ENCODE measurements at regions not wholly inside any gene's neighbourhood (a gene's known extent, or its start where the extent isn't known, plus 50 kb on each side); places are given as distances from the start of the nearest gene placed in this dataset.
"Not testable (repeated sequence)": the region's sequence is repeated elsewhere in the genome, so short reads cannot be mapped to it uniquely, and the experiment has no call there.

GRCh38 chr10:65793738-65794425, 1132.0 kb upstream of the LRRTM3 start:
- no peak for ATAC-seq
- H3K9me3 Mint-ChIP-seq: peaks cover 10% of the 10 kb centered on the region in 2 donors
- no peak for DNase-seq (ENCODE audit: low spot score in 2 of 2)
- no peaks in the 10 kb centered on the region for H3K36me3 Mint-ChIP-seq
- no peak overlapping the region for H3K27ac Mint-ChIP-seq

- ATAC-seq; H3K36me3 Mint-ChIP-seq; DNase-seq (ENCODE audit: low spot score in 2 of 2); H3K27ac Mint-ChIP-seq: not testable (repeated sequence)
- H3K9me3 Mint-ChIP-seq: peaks cover 14 to 15% of the 10 kb centered on the region in 2 donors
Observed at GRCh38 chr10:65794861-65795260, 1131.0 kb upstream of the LRRTM3 start.

DNA sequence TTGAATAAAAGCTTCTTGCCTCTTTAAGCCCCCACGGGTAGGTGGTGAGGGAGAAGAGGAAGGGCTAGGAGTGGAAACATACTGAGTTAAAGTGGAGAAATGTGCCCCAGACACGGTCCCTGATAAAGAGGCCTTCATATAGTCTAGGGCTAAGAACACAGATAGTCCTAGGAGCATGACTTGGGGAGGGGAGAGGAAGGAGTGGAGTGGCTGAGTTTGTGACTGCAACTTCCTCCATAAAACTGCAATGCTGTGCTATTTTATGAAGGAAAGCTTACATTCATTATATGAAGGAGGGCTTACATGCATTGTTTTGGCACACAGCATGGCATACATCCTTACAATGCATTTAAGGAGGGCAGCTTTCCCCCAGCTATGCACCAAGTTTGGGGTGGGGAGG, 1129.4 kb upstream of the LRRTM3 start:
- Mint-ChIP-seq H3K27ac (no peak overlapping the region), H3K36me3 (no peaks in the 10 kb centered on the region), H3K9me3 (peaks cover 14 to 15% of the 10 kb centered on the region in 2 donors)
- no peak for DNase-seq (ENCODE audit: low spot score in 2 of 2)
- ATAC-seq: no peak

DNA sequence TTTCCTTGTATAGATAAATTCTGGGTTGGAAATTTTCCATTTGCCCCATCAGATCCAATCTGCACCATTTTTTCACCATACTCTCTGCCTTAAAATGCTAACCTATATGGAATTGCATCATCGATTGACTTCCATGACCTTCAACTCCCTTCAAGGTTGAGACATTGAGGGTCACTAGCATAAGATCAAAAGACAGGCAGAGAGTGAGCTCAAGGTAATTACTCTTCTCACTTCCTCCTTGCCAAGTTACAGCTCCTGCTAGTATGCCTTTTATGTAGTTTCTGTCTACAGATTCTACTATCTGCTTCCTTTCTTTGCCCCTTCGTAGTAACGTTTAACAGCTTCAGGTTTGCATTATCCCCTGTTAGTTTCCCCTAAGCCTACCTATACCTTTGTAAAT, 1127.7 kb upstream of the LRRTM3 start:
- no peak overlapping the region for H3K27ac Mint-ChIP-seq
- H3K9me3 Mint-ChIP-seq: peaks cover 17 to 18% of the 10 kb centered on the region in 2 donors
- ATAC-seq: no peak
- DNase-seq (ENCODE audit: low spot score in 2 of 2): no peak
- no peaks in the 10 kb centered on the region for H3K36me3 Mint-ChIP-seq

DNA sequence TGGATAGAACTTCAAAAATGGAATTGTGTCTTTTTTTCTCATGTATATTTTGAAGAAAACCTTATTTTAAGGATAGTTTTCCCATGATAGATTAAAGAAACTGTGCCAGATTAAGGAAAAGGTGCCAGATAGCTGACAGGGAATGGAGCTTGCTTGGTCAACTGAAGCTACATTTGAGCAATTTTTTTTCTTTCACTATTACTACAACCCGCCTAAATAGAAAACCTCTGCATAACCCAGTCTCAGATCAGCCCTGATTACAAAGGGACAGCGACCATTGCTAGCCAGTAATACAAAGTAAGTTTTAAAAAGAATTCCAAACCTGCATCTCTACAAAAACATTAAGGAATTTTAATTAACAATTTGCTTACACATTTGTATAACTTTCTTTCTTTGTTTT, 1123.4 kb upstream of the LRRTM3 start:
- peaks cover 13 to 18% of the 10 kb centered on the region in 2 donors for H3K9me3 Mint-ChIP-seq
- no peak for ATAC-seq
- DNase-seq (ENCODE audit: low spot score in 2 of 2): no peak
- no peak overlapping the region for H3K27ac Mint-ChIP-seq
- no peaks in the 10 kb centered on the region for H3K36me3 Mint-ChIP-seq

GRCh38 chr10:65805511-65805910, 1120.3 kb upstream of the LRRTM3 start:
- ATAC-seq (no peak), DNase-seq (ENCODE audit: low spot score in 2 of 2) (no peak)
- Mint-ChIP-seq H3K9me3 (peaks cover 6 to 9% of the 10 kb centered on the region in 2 donors), H3K36me3 (no peaks in the 10 kb centered on the region), H3K27ac (no peak overlapping the region)

GRCh38 chr10:65805993-65806392, 1119.8 kb upstream of the LRRTM3 start:
- ATAC-seq (no peak), DNase-seq (ENCODE audit: low spot score in 2 of 2) (no peak)
- peaks cover 6 to 9% of the 10 kb centered on the region in 2 donors for H3K9me3 Mint-ChIP-seq
- H3K36me3 Mint-ChIP-seq: no peaks in the 10 kb centered on the region
- H3K27ac Mint-ChIP-seq: no peak overlapping the region

GRCh38 chr10:65808687-65809333, 1117.0 kb upstream of the LRRTM3 start:
- Mint-ChIP-seq H3K36me3 (no peaks in the 10 kb centered on the region), H3K27ac (no peak overlapping the region), H3K9me3 (peaks cover 3 to 5% of the 10 kb centered on the region in 2 donors)
- ATAC-seq (no peak), DNase-seq (ENCODE audit: low spot score in 2 of 2) (no peak)

- Mint-ChIP-seq H3K9me3 (peaks cover 3 to 10% of the 10 kb centered on the region in 2 donors), H3K27ac (no peak overlapping the region), H3K36me3 (no peaks in the 10 kb centered on the region)
- ATAC-seq: no peak
- no peak for DNase-seq (ENCODE audit: low spot score in 2 of 2)
Observed at GRCh38 chr10:65811931-65812525, 1113.8 kb upstream of the LRRTM3 start.

DNA sequence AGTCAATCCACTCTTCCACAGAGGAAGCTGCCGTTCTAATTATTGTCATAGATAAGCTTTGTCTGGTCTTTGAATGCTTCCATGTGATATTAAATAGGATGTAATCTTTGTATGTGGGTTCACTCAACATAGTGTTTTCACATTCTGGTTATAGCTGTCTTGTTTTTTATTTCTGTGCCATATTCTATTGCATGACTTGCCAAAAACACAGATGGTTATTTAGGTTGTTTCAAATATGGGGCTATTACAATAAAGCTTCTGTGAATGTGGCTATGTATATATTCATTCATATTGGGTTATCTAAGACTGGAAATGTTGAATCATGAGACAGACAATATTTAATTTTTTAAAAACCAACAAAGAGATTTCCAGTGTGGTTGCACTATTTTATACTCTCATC, 1109.3 kb upstream of the LRRTM3 start:
- ATAC-seq: no peak
- no peaks in the 10 kb centered on the region for H3K36me3 Mint-ChIP-seq
- no peak for DNase-seq (ENCODE audit: low spot score in 2 of 2)
- no peak overlapping the region for H3K27ac Mint-ChIP-seq
- H3K9me3 Mint-ChIP-seq: peaks cover 0 to 4% of the 10 kb centered on the region in 2 donors

DNA sequence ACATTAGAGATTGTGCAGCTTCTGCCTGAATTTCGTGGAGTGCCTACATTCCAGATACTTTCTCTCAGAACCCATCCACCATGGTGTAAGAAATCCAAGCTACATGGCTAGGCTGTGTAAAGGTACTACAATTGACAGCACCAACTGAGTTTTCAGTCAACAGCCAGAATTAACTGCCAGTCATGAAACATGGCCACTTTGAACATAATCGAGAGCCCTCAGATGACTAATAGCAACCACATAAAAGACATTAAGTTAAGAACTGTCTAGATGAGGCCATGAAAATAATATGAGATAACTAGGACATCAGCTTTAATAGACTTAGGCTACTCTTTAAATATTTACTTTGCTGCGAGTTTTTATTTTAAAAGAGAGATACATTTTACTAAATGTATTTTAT, 1106.8 kb upstream of the LRRTM3 start:
- Mint-ChIP-seq H3K9me3 (peaks cover 0 to 12% of the 10 kb centered on the region in 2 donors), H3K36me3 (no peaks in the 10 kb centered on the region)

DNA sequence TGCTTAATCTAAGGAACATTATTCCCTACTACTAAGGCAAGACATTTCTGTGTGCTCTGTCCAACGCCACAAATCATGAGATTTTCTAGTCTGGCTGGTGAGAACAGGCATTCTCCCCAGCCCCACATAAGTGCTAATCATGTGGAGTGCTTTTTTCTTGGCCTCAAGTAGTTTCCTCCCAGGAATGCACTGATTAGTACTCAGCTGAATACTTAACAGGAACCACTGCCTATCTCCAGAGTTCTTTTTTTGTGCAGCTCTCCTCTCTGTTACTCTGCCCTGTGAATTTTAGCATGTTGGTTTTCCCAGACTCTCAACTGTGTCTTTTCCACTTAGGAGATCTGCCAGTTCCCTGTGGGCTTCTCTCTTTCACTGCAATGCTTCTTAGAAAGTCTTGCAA, 1098.5 kb upstream of the LRRTM3 start:
- Mint-ChIP-seq H3K9me3 (peaks cover 10 to 13% of the 10 kb centered on the region in 2 donors), H3K36me3 (no peaks in the 10 kb centered on the region), H3K27ac (no peak overlapping the region)
- DNase-seq (ENCODE audit: low spot score in 2 of 2): no peak
- no peak for ATAC-seq

More for the DNA sequence above, 1106.8 kb upstream of the LRRTM3 start:
- no peak for DNase-seq (ENCODE audit: low spot score in 2 of 2)
- no peak overlapping the region for H3K27ac Mint-ChIP-seq
- no peak for ATAC-seq

DNA sequence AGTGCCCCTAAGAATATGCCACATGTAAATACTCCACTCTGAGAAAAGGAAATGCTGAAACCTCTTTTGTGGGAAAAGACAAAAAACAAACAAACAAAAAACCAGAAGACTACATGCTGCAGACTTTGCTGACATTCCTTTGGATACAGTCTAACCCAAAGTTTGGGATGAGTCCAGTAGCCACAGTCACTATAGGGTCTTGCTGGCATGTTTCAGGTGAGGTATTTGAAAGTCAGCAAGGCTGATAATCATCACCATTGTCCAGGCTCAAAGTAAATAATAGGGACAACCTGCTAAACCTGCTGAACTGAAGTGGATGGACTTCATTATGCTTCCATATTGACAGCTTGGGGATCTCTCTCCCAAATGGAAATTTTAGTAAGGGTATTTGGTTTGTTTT, 1087.0 kb upstream of the LRRTM3 start:
- ATAC-seq: no peak
- Mint-ChIP-seq H3K27ac (no peak overlapping the region), H3K36me3 (no peaks in the 10 kb centered on the region), H3K9me3 (peaks cover 6 to 11% of the 10 kb centered on the region in 2 donors)
- DNase-seq (ENCODE audit: low spot score in 2 of 2): no peak

GRCh38 chr10:65843203-65843602, 1082.6 kb upstream of the LRRTM3 start:
- H3K27ac Mint-ChIP-seq: no peak overlapping the region
- peaks cover 11 to 19% of the 10 kb centered on the region in 2 donors for H3K9me3 Mint-ChIP-seq
- H3K36me3 Mint-ChIP-seq: no peaks in the 10 kb centered on the region
- no peak for DNase-seq (ENCODE audit: low spot score in 2 of 2)
- ATAC-seq: no peak

- no peaks in the 10 kb centered on the region for H3K36me3 Mint-ChIP-seq
- no peak overlapping the region for H3K27ac Mint-ChIP-seq
- DNase-seq (ENCODE audit: low spot score in 2 of 2) (no peak), ATAC-seq (no peak)
- H3K9me3 Mint-ChIP-seq: peaks cover 19 to 21% of the 10 kb centered on the region in 2 donors
Observed at GRCh38 chr10:65845916-65846315, 1079.9 kb upstream of the LRRTM3 start.

DNA sequence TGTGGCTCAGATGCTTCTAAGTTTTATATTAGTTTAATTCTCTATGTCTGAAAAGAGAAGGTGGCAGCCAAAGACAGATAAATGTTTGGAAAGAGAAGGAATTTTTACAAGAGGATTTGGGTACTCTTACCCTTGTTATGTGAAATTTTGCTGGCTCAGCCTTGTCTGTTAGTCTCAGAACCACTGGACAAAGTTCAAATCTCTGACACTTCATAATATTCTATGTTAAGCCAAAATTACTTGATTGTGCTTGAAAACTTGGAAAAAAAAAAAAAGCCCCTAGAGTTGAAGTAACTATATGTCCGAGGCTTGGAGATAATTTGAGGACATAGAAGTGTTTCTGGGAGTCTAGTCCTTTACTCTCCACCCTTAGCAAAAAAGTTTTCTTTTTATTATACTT, 1079.3 kb upstream of the LRRTM3 start:
- H3K9me3 Mint-ChIP-seq: peaks cover 19 to 22% of the 10 kb centered on the region in 2 donors
- no peak for ATAC-seq
- H3K36me3 Mint-ChIP-seq: no peaks in the 10 kb centered on the region
- no peak overlapping the region for H3K27ac Mint-ChIP-seq
- DNase-seq (ENCODE audit: low spot score in 2 of 2): no peak

- Mint-ChIP-seq H3K36me3 (no peaks in the 10 kb centered on the region), H3K27ac (no peak overlapping the region), H3K9me3 (peaks cover 21 to 26% of the 10 kb centered on the region in 2 donors)
- ATAC-seq: no peak
- no peak for DNase-seq (ENCODE audit: low spot score in 2 of 2)
Observed at GRCh38 chr10:65846949-65847348, 1078.9 kb upstream of the LRRTM3 start.
